Activated CD4-positive, alpha-beta T cell treated with anti-CD3 and anti-CD28 coated beads for 48 hours (primary cell): ENCODE measurements at regions not wholly inside any gene's neighbourhood (a gene's known extent, or its start where the extent isn't known, plus 50 kb on each side); places are given as distances from the start of the nearest gene placed in this dataset.

Experiments
- DNase-seq: peaks from one replicate; pipeline ENCODE4 v3.0.0-alpha.2; 2020

GRCh38 chr5:21159510-21160059 is 1171.6 kb upstream of the CDH18 start:
- no peak for DNase-seq

GRCh38 chr5:21154526-21154925 is 1166.5 kb upstream of the CDH18 start:
- no peak for DNase-seq

- no peak for DNase-seq
Measured at GRCh38 chr5:21152611-21153010, 1164.6 kb upstream of the CDH18 start.

- DNase-seq = no peak
Measured at GRCh38 chr5:21145376-21145775, 1157.4 kb upstream of the CDH18 start.

GRCh38 chr5:21143686-21144085 is 1155.7 kb upstream of the CDH18 start:
- no peak for DNase-seq

GRCh38 chr5:21142791-21143190 is 1154.8 kb upstream of the CDH18 start:
- DNase-seq = peak; percentile 2

GRCh38 chr5:21140987-21141386 is 1153.0 kb upstream of the CDH18 start:
- DNase-seq = no peak

- DNase-seq = no peak
Measured at GRCh38 chr5:21126236-21126635, 1138.2 kb upstream of the CDH18 start.

- no peak for DNase-seq
Measured at GRCh38 chr5:21125238-21125983, 1137.4 kb upstream of the CDH18 start.

- no peak for DNase-seq
Measured at GRCh38 chr5:21121213-21121612, 1133.2 kb upstream of the CDH18 start.

- no peak for DNase-seq
Measured at GRCh38 chr5:21097661-21098060, 1109.7 kb upstream of the CDH18 start.

- no peak for DNase-seq
Measured at GRCh38 chr5:21094619-21095018, 1106.6 kb upstream of the CDH18 start.

GRCh38 chr5:21087766-21088165 is 1099.8 kb upstream of the CDH18 start:
- no peak for DNase-seq

- DNase-seq = no peak
Measured at GRCh38 chr5:21085791-21086190, 1097.8 kb upstream of the CDH18 start.

GRCh38 chr5:21071986-21072385 is 1084.0 kb upstream of the CDH18 start:
- no peak for DNase-seq

GRCh38 chr5:21071421-21071820 is 1083.4 kb upstream of the CDH18 start:
- no peak for DNase-seq

GRCh38 chr5:21070858-21071257 is 1082.9 kb upstream of the CDH18 start:
- DNase-seq = no peak

GRCh38 chr5:21067724-21068123 is 1079.7 kb upstream of the CDH18 start:
- no peak for DNase-seq

- DNase-seq = no peak
Measured at GRCh38 chr5:21063146-21063545, 1075.1 kb upstream of the CDH18 start.

- DNase-seq = no peak
Measured at GRCh38 chr5:21058289-21058688, 1070.3 kb upstream of the CDH18 start.

GRCh38 chr5:21051945-21052344 is 1063.9 kb upstream of the CDH18 start:
- DNase-seq = no peak

GRCh38 chr5:21049901-21050300 is 1061.9 kb upstream of the CDH18 start:
- no peak for DNase-seq

- DNase-seq = no peak
Measured at GRCh38 chr5:21030981-21031380, 1043.0 kb upstream of the CDH18 start.

GRCh38 chr5:21024966-21025365 is 1037.0 kb upstream of the CDH18 start:
- no peak for DNase-seq

GRCh38 chr5:21013237-21013636 is 1025.2 kb upstream of the CDH18 start:
- DNase-seq = no peak
